ENCODE measurements at regions not wholly inside any gene's neighbourhood (a gene's known extent, or its start where the extent isn't known, plus 50 kb on each side); places are given as distances from the start of the nearest gene placed in this dataset.

DNA sequence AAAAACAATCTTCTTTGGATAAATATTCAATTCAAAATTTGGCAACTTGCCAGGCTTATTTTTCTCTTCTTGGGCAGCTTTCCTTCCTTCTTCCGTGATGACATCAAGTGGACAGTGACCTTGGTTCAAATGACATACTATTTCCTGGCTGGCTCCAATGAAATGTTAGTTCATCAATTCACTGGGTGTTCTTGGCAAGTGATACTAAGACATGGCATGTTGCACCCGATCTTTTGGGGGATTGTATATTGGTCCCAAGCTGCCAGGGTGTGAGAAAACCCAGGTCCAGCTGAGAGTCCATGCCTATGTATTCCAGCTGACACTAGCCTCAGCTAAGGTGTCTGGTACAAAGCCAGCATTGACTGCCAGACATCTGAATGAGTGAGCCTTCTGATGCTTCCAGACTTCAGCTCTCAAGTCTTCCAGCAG, 252.9 kb downstream of the MAT2B start:
- TF ChIP-seq, protein P1, sequence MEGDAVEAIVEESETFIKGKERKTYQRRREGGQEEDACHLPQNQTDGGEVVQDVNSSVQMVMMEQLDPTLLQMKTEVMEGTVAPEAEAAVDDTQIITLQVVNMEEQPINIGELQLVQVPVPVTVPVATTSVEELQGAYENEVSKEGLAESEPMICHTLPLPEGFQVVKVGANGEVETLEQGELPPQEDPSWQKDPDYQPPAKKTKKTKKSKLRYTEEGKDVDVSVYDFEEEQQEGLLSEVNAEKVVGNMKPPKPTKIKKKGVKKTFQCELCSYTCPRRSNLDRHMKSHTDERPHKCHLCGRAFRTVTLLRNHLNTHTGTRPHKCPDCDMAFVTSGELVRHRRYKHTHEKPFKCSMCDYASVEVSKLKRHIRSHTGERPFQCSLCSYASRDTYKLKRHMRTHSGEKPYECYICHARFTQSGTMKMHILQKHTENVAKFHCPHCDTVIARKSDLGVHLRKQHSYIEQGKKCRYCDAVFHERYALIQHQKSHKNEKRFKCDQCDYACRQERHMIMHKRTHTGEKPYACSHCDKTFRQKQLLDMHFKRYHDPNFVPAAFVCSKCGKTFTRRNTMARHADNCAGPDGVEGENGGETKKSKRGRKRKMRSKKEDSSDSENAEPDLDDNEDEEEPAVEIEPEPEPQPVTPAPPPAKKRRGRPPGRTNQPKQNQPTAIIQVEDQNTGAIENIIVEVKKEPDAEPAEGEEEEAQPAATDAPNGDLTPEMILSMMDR (IDR thresholded peaks at IDR 0.05), result no peak
- TF ChIP-seq POLR2AphosphoS5 (IDR thresholded peaks at IDR 0.05), result no peak

Measured in transverse colon (tissue), 4 donors.